DND-41 (cell line): ENCODE measurements at regions not wholly inside any gene's neighbourhood (a gene's known extent, or its start where the extent isn't known, plus 50 kb on each side); places are given as distances from the start of the nearest gene placed in this dataset.

Experiments
- ATAC-seq: fragments of 200-7000 bp; cut with Tn5 transposase; 3 replicates; pipeline ENCODE4 v1.9.1; 2021; ENCODE audit warnings: low read depth; ENCODE audit not compliant: insufficient read depth
- DNase-seq: peaks from one replicate; pipeline ENCODE4 v3.0.0-alpha.2; 2020
- H2AFZ ChIP-seq: 2 replicates; pipeline ENCODE4 v1.6.0; 2012; ENCODE audit warnings: low read depth, low read length
- H3K27ac ChIP-seq: 2 replicates; pipeline ENCODE4 v1.5.1; 2012; ENCODE audit warnings: low read length, inconsistent platforms
- H3K27me3 ChIP-seq: fragments of 200-600 bp; sonication (generic); 2 replicates; pipeline ENCODE4 v1.6.0; 2012; ENCODE audit warnings: low read length, mild to moderate bottlenecking, inconsistent platforms; ENCODE audit not compliant: insufficient read depth, poor library complexity
- H3K36me3 ChIP-seq: 2 replicates; pipeline ENCODE4 v1.5.1; 2012; ENCODE audit warnings: low read length, inconsistent platforms; ENCODE audit not compliant: insufficient read depth
- H3K4me1 ChIP-seq: 2 replicates; pipeline ENCODE4 v1.5.1; 2012; ENCODE audit warnings: mild to moderate bottlenecking, low read length; ENCODE audit not compliant: insufficient read depth
- H3K4me2 ChIP-seq: 2 replicates; pipeline ENCODE4 v1.6.0; 2012; ENCODE audit warnings: mild to moderate bottlenecking, moderate library complexity, low read length, inconsistent platforms; ENCODE audit not compliant: insufficient read depth
- H3K4me3 ChIP-seq, 2 experiments: fragments of 200-600 bp in 1 of 2; shearing (Covaris generic) in 1 of 2; 2 replicates each; pipeline ENCODE4 v1.5.1; 2012 to 2016; ENCODE audit warnings: inconsistent platforms in 2 of 2, low read length in 2 of 2, mild to moderate bottlenecking in 2 of 2, low read depth in 1 of 2, moderate library complexity in 1 of 2
- H3K79me2 ChIP-seq: 2 replicates; pipeline ENCODE4 v1.6.0; 2012; ENCODE audit warnings: low read length, inconsistent platforms; ENCODE audit not compliant: insufficient read depth
- H3K9ac ChIP-seq: 2 replicates; pipeline ENCODE4 v1.6.0; 2012; ENCODE audit warnings: low read depth, mild to moderate bottlenecking, inconsistent platforms, low read length, moderate library complexity
- H3K9me3 ChIP-seq: 2 replicates; pipeline ENCODE4 v1.5.1; 2012; ENCODE audit warnings: low read length, moderate library complexity, mild to moderate bottlenecking, inconsistent platforms; ENCODE audit not compliant: insufficient read depth, severe bottlenecking
- H4K20me1 ChIP-seq: 2 replicates; pipeline ENCODE4 v1.6.0; 2012; ENCODE audit warnings: low read length; ENCODE audit not compliant: insufficient read depth
- CTCF ChIP-seq: IDR thresholded peaks from 2 replicates; pipeline ENCODE4 v1.5.1; 2012; ENCODE audit warnings: borderline replicate concordance, low read length, moderate library complexity, mild to moderate bottlenecking; ENCODE audit not compliant: poor library complexity, severe bottlenecking; ENCODE audit errors: extremely low read depth
- EZH2 ChIP-seq: IDR thresholded peaks from 3 replicates; pipeline ENCODE4 v1.6.1; 2012; ENCODE audit warnings: borderline replicate concordance, low read depth, mild to moderate bottlenecking, moderate library complexity, low read length, inconsistent platforms; ENCODE audit not compliant: severe bottlenecking

- Histone ChIP-seq H3K27me3 (no peaks in the 10 kb centered on the region), H3K4me3 (no peak overlapping the region), H3K4me1 (no peaks in the 10 kb centered on the region), H3K9me3 (no peaks in the 10 kb centered on the region), H3K79me2 (no peaks in the 10 kb centered on the region), H2AFZ (no peak overlapping the region), H3K27ac (no peak overlapping the region), H3K9ac (no peak overlapping the region), H4K20me1 (no peaks in the 10 kb centered on the region), H3K36me3 (no peaks in the 10 kb centered on the region), H3K4me2 (no peak overlapping the region)
- no peak for ATAC-seq
- no peak for TF ChIP-seq CTCF
- no peak for TF ChIP-seq EZH2
- DNase-seq = no peak
These were observed 1508.7 kb upstream of the TMEFF2 start for GRCh38 chr2:193703411-193703810.

- no peak for ATAC-seq
- H3K9ac ChIP-seq = no peak overlapping the region
- no peak overlapping the region for H2AFZ ChIP-seq
These were observed 1506.8 kb upstream of the TMEFF2 start for GRCh38 chr2:193701484-193701883.

GRCh38 chr2:193695367-193695766 lies 1500.6 kb upstream of the TMEFF2 start:
- H4K20me1 ChIP-seq = no peaks in the 10 kb centered on the region
- DNase-seq (peak; percentile 12), ATAC-seq (peak; percentile 71; the same call in 2 of the 3 replicates)

More at GRCh38 chr2:193701484-193701883, 1506.8 kb upstream of the TMEFF2 start:
- Histone ChIP-seq H4K20me1 (no peaks in the 10 kb centered on the region), H3K27ac (no peak overlapping the region), H3K79me2 (no peaks in the 10 kb centered on the region), H3K27me3 (no peaks in the 10 kb centered on the region), H3K4me3 (no peak overlapping the region), H3K36me3 (no peaks in the 10 kb centered on the region), H3K9me3 (no peaks in the 10 kb centered on the region), H3K4me2 (no peak overlapping the region), H3K4me1 (no peaks in the 10 kb centered on the region)
- no peak for DNase-seq
- TF ChIP-seq EZH2 = no peak

GRCh38 chr2:193693758-193694157 lies 1499.0 kb upstream of the TMEFF2 start:
- no peak overlapping the region for H3K4me2 ChIP-seq
- H4K20me1 ChIP-seq = no peaks in the 10 kb centered on the region
- no peak overlapping the region for H2AFZ ChIP-seq
- H3K9me3 ChIP-seq = no peaks in the 10 kb centered on the region
- no peaks in the 10 kb centered on the region for H3K27me3 ChIP-seq
- H3K4me3 ChIP-seq = no peak overlapping the region
- ATAC-seq = no peak
- no peak overlapping the region for H3K9ac ChIP-seq
- no peak overlapping the region for H3K27ac ChIP-seq
- no peaks in the 10 kb centered on the region for H3K79me2 ChIP-seq
- no peaks in the 10 kb centered on the region for H3K36me3 ChIP-seq
- no peaks in the 10 kb centered on the region for H3K4me1 ChIP-seq
- TF ChIP-seq EZH2 (no peak), CTCF (no peak)
- DNase-seq = no peak

More at GRCh38 chr2:193695367-193695766, 1500.6 kb upstream of the TMEFF2 start:
- no peaks in the 10 kb centered on the region for H3K9me3 ChIP-seq
- no peaks in the 10 kb centered on the region for H3K79me2 ChIP-seq
- no peak overlapping the region for H3K27ac ChIP-seq
- no peak overlapping the region for H3K4me3 ChIP-seq
- TF ChIP-seq EZH2 (no peak), CTCF (peak; percentile 56)
- no peak overlapping the region for H2AFZ ChIP-seq
- no peaks in the 10 kb centered on the region for H3K36me3 ChIP-seq
- H3K9ac ChIP-seq = no peak overlapping the region
- H3K27me3 ChIP-seq = no peaks in the 10 kb centered on the region
- no peak overlapping the region for H3K4me2 ChIP-seq
- no peaks in the 10 kb centered on the region for H3K4me1 ChIP-seq
